ENCODE measurements at regions not wholly inside any gene's neighbourhood (a gene's known extent, or its start where the extent isn't known, plus 50 kb on each side); places are given as distances from the start of the nearest gene placed in this dataset.
"Not testable (repeated sequence)": the region's sequence is repeated elsewhere in the genome, so short reads cannot be mapped to it uniquely, and the experiment has no call there.

DNA sequence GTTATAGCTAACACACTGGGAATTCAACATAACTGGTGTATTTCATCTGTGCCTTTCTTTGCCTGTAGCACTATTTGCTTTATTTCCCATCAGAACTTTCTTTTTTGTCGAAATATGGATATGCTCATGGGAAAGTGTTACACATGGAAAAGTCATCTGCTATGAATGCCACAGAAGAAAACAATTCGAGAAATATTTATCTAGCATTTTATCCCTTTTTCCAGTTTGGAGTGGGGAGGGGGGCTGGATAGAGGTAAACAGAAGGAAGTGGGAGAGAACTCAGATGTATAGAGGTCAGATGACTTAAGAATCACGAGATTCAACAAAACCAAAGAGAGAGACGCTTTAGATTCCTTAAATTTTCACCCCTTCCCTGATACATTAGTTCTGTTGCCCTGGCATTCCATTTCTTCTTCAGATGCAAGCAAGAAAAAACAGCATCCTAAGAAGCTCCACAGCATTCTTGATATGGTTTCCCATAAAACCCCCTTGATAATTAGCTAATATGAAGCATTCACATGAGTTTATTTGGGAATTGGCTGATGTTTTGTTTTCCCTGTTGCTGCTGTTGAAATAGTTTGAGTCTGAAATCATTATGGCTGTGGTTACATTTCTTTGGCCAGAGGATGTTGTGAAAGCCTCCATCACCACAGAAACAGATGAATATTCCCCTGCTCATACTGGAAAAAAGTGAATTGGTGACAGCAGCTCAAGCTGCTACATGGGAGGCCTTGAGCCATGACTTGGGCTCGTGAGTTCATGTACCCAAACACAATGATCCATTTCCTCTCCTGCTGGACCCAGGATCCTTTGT lies 335.8 kb upstream of the DAB2 start:
- H3K4me3 ChIP-seq (ENCODE audit: control insufficient read depth, low read depth, low read length): no peak overlapping the region
- TF ChIP-seq, protein P1, sequence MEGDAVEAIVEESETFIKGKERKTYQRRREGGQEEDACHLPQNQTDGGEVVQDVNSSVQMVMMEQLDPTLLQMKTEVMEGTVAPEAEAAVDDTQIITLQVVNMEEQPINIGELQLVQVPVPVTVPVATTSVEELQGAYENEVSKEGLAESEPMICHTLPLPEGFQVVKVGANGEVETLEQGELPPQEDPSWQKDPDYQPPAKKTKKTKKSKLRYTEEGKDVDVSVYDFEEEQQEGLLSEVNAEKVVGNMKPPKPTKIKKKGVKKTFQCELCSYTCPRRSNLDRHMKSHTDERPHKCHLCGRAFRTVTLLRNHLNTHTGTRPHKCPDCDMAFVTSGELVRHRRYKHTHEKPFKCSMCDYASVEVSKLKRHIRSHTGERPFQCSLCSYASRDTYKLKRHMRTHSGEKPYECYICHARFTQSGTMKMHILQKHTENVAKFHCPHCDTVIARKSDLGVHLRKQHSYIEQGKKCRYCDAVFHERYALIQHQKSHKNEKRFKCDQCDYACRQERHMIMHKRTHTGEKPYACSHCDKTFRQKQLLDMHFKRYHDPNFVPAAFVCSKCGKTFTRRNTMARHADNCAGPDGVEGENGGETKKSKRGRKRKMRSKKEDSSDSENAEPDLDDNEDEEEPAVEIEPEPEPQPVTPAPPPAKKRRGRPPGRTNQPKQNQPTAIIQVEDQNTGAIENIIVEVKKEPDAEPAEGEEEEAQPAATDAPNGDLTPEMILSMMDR (IDR thresholded peaks at IDR 0.05; ENCODE audit: control insufficient read depth, insufficient read depth, low read depth, low read length, missing control alignments): no peak
- DNase-seq (ENCODE audit: low read depth): peak; percentile 85

GRCh38 chr5:39759701-39760100 lies 334.9 kb upstream of the DAB2 start:
- TF ChIP-seq, protein P1 (IDR thresholded peaks at IDR 0.05; ENCODE audit: control insufficient read depth, insufficient read depth, low read depth, low read length, missing control alignments): no peak
- DNase-seq (ENCODE audit: low read depth): no peak
- no peak overlapping the region for H3K4me3 ChIP-seq (ENCODE audit: control insufficient read depth, low read depth, low read length)

DNA sequence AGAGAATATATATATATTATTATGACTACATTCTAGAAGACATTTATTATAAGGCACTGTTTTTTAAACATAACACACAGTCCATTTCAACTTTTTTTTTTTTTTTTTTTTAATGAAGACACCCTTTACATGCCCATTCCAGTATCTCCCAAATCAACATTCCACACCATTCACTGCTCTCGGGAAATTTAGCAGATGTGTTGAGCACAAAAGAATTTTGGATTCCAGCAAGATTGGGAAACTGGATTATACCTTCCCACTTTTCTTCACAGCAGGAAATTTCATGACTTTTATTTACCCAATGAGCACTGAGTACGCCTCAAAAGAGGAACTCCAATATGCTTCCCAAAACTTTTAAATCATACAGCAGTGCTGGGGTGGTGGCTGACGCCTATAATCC lies 333.6 kb upstream of the DAB2 start:
- TF ChIP-seq, protein P1 (IDR thresholded peaks at IDR 0.05; ENCODE audit: control insufficient read depth, insufficient read depth, low read depth, low read length, missing control alignments): no peak
- no peak for DNase-seq (ENCODE audit: low read depth)
- H3K4me3 ChIP-seq (ENCODE audit: control insufficient read depth, low read depth, low read length): no peak overlapping the region

GRCh38 chr5:39757131-39757530 lies 332.4 kb upstream of the DAB2 start:
- TF ChIP-seq, protein P1 (IDR thresholded peaks at IDR 0.05; ENCODE audit: control insufficient read depth, insufficient read depth, low read depth, low read length, missing control alignments): no peak
- DNase-seq (ENCODE audit: low read depth): no peak
- H3K4me3 ChIP-seq (ENCODE audit: control insufficient read depth, low read depth, low read length): no peak overlapping the region

DNA sequence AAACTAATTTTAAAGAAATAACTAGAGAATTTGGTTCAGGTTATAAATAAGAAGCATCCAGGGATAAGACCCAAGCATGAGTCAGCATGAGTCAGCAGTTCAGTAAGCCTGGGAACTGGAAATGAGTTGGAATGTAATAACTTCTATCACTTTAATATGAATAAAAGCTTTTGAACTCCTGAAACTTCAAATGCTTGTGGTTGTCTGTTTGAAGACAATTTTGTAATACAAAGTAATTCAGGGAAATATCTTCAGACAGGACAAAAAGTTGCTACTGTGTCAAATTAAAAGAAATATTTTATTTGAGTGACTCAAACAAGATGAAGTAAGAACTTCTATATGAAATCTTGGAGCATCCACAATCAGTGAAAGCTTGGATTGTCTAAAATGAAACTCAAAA lies 331.2 kb upstream of the DAB2 start:
- no peak overlapping the region for H3K4me3 ChIP-seq (ENCODE audit: control insufficient read depth, low read depth, low read length)
- TF ChIP-seq, protein P1 (IDR thresholded peaks at IDR 0.05; ENCODE audit: control insufficient read depth, insufficient read depth, low read depth, low read length, missing control alignments): no peak
- peak; percentile 94 for DNase-seq (ENCODE audit: low read depth)

DNA sequence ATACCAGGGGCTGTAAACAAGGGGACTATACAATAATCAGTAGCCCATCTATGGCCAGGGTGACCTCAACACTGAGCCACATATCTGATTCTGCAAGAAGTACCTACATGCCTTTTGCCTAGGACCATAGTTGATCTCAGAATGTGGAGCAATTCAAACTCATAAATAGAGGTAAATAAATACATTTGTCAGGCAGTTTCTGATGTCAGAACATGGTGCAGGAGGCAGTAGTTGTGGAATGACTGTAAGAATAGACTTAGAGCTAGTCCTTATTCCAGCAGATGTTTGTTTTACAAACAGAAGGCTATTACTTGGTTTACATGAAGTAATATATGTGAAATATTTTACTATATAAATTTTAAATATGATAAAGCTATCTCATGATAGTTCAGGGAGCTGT lies 330.7 kb upstream of the DAB2 start:
- no peak for DNase-seq (ENCODE audit: low read depth)
- TF ChIP-seq, protein P1 (IDR thresholded peaks at IDR 0.05; ENCODE audit: control insufficient read depth, insufficient read depth, low read depth, low read length, missing control alignments): no peak
- no peak overlapping the region for H3K4me3 ChIP-seq (ENCODE audit: control insufficient read depth, low read depth, low read length)

- not testable (repeated sequence) for DNase-seq (ENCODE audit: low read depth)
Measured at GRCh38 chr5:39753747-39754146, 329.0 kb upstream of the DAB2 start.

More at GRCh38 chr5:39753747-39754146, 329.0 kb upstream of the DAB2 start:
- H3K4me3 ChIP-seq (ENCODE audit: control insufficient read depth, low read depth, low read length): not testable (repeated sequence)
